GM23338 (cell line): ENCODE measurements at regions not wholly inside any gene's neighbourhood (a gene's known extent, or its start where the extent isn't known, plus 50 kb on each side); places are given as distances from the start of the nearest gene placed in this dataset.

ENCODE experiments used
- EZH2 ChIP-seq: fragments of 200-600 bp; sonication (generic); IDR thresholded peaks from one replicate; pipeline ENCODE4 v1.8.0; 2017; ENCODE audit warnings: antibody characterized with exemption, mild to moderate bottlenecking, low read depth; ENCODE audit not compliant: unreplicated experiment
- TF ChIP-seq, protein P1 (sequence below), 2 experiments: fragments of 200-600 bp in 1 of 2; sonication (generic) in 1 of 2; conservative IDR thresholded peaks; 2 replicates each; pipeline versions ENCODE4 v1.5.1 to v1.6.1; 2016 to 2017; ENCODE audit warnings: antibody characterized with exemption in 2 of 2, low read depth in 2 of 2, mild to moderate bottlenecking in 2 of 2, moderate library complexity in 1 of 2

DNA sequence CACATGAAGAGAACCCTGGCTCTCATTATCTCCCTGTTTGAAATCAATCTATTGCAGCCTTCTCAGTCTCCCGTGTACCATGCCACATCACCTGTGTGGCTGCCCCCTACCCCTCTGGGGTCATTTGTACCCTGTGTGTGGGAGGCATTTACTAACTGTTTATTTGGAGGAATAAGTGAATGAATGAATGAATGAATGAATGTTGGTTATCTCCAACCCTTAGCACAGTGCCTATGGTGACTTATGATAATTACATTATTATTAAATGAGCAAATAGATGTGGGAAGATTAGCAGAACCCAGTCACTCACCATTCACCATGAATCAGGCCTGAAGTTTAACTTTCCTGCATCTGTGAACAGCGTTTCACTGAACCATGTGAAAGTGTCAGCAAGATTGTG is 560.8 kb downstream of the MATN1 start:
- TF ChIP-seq, protein P1, sequence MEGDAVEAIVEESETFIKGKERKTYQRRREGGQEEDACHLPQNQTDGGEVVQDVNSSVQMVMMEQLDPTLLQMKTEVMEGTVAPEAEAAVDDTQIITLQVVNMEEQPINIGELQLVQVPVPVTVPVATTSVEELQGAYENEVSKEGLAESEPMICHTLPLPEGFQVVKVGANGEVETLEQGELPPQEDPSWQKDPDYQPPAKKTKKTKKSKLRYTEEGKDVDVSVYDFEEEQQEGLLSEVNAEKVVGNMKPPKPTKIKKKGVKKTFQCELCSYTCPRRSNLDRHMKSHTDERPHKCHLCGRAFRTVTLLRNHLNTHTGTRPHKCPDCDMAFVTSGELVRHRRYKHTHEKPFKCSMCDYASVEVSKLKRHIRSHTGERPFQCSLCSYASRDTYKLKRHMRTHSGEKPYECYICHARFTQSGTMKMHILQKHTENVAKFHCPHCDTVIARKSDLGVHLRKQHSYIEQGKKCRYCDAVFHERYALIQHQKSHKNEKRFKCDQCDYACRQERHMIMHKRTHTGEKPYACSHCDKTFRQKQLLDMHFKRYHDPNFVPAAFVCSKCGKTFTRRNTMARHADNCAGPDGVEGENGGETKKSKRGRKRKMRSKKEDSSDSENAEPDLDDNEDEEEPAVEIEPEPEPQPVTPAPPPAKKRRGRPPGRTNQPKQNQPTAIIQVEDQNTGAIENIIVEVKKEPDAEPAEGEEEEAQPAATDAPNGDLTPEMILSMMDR (conservative IDR thresholded peaks at IDR 0.05; ENCODE audit: low read depth in 2 of 2) = no peak
- TF ChIP-seq EZH2 = no peak
